Activated CD4-positive, CD25-positive, alpha-beta regulatory T cell treated with anti-CD3 and anti-CD28 coated beads, Interleukin-2, amount 50 U/mL, for 72 hours (primary cell): ENCODE measurements at regions not wholly inside any gene's neighbourhood (a gene's known extent, or its start where the extent isn't known, plus 50 kb on each side); places are given as distances from the start of the nearest gene placed in this dataset.
"Not testable (repeated sequence)": the region's sequence is repeated elsewhere in the genome, so short reads cannot be mapped to it uniquely, and the experiment has no call there.

Experiments used
- DNase-seq: peaks from one replicate; pipeline ENCODE4 v3.0.0; 2021

DNA sequence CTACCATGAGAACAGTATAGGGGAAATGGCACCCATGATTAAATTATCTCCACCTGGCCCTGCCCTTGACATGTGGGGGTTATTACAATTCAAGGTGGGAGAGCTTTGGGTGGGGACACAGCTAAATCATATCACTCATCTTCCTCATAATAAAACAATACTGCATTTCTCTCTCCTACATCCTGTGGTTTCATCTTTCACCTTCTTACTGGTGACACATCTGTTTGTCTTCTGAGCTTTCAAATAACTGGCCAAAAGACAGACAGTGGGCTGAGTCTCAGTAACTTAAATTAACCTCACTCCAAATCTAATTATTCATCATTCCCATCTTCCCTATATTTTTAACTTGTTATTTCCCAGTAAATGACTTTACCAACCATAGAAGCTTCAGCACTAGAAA lies 729.7 kb upstream of the USP15 start:
- no peak for DNase-seq

DNA sequence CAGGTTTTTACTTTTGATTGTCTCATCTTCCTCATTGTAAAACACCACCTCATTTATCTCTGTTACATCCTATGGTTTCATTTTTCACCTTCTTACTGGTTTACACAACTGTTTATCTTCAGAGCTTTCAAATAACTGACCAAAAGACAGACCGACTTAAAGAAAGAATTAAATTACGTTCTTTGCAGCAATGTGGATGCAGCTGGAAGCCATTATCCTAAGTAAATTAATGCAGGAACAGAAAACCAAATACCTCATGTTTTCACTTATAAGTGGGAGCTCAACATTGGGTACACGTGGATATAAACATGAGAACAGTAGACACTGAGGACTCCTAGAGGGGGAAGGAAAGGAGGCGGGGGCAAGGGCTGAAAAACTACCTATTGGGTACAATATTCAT lies 729.0 kb upstream of the USP15 start:
- DNase-seq = no peak

DNA sequence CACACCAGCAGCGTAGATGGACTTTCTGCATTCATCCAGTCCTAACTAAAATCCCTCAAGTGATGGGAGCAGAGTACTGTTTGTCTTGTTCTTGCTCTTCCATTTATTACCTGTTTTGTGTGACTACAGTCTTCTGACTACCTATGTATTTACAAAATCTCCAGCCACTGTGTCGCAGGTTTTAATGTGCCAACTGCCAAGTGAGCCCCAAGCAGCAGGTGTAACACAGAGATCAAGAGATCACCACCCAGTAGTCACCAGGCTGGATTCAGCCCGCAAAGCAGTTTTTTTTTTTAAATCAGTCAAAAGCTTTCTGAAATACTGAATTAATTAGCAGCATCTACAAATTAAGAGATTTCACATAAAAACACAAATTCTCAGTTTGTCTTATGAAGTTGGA lies 724.1 kb upstream of the USP15 start:
- DNase-seq = no peak

DNA sequence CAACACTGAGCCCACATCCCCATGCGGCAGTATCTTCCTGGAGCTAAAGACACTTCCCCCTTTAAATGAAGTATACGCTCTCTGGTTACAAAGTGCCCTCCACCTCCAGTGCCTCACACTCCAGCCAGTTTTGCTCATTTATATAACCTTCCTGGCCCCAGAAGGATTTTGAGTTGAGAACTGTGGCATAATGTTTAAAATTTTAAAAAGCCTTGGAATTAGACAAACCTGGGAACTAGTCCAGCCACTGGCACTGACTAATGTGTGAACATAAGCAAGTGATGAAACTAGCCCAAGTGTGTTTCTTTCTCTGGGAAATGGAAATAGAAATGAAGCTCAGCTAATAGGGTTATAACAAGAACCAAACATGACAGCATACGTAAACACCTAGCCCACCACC lies 723.7 kb upstream of the USP15 start:
- no peak for DNase-seq

DNA sequence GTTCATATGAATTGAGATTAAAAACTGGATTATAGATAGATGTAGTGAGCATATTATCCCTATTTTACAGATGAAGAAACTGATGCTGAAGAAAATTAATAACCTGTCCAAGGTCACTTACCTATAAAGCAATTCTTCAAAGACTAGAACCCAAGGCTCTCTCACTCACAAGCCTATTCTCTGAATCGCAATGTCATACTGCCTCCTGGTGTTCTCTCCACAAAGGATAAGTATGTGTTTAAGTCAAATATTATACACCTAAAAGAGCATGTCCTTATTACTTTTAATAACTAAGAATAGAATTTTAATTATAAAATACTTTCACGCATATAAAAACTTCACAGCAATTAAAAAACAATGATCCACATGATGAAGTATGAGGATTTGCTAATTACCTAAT lies 721.3 kb upstream of the USP15 start:
- DNase-seq = no peak

DNA sequence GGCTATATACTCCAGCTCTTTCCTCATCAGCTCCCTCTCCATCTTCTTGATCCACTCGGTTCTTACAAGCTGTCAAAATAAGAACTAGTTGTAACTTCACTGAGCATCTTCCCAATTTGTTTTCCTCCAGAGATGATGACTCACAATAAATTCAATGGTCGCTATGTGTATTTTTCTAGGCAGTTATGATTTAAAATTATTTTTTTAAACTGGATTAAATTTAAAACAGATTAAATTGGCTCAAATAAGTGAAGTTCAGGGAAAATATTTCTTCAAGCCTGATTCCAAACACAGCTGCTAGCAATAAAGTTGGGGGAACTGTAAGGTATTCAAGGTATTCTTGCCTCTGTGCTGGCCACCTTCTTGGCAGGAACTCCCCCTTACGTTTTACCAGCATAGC lies 717.7 kb upstream of the USP15 start:
- DNase-seq = no peak

DNA sequence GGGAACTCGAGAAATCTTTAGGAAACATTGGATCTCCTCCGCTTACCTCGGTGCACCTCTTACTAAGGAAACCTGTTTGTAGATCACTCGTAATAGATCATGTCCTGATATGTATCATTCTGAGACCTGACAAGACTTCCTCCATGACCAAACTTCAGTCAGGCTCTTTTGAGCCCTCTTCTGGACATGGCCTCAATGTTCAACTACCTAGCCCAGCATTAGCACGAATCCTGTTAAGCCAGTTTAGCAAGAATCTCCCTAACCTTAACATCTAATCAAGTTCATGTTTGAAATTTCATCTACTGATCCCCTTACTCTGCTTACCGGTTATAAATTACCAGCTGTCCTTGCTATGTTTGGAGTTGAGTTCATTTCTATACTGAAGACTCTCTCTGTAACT lies 713.9 kb upstream of the USP15 start:
- no peak for DNase-seq

DNA sequence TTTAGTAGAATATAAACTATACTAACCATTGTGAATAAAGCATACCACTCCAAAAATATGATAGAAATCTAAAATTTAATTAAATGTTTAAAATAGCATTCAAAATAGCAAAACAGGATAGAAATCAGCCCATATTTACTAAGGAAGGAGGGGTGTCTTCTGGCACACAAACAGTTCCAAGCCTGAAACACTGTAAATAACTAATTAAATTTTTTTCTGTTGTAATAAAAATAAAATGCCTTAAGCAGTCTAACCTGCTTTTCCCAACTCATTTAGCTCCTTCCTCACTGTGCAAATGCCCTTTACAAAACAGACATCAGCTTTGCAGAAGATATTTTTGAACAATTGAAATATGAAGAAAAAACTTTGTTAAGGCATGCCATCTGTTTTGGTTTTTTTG lies 707.1 kb upstream of the USP15 start:
- DNase-seq = no peak

DNA sequence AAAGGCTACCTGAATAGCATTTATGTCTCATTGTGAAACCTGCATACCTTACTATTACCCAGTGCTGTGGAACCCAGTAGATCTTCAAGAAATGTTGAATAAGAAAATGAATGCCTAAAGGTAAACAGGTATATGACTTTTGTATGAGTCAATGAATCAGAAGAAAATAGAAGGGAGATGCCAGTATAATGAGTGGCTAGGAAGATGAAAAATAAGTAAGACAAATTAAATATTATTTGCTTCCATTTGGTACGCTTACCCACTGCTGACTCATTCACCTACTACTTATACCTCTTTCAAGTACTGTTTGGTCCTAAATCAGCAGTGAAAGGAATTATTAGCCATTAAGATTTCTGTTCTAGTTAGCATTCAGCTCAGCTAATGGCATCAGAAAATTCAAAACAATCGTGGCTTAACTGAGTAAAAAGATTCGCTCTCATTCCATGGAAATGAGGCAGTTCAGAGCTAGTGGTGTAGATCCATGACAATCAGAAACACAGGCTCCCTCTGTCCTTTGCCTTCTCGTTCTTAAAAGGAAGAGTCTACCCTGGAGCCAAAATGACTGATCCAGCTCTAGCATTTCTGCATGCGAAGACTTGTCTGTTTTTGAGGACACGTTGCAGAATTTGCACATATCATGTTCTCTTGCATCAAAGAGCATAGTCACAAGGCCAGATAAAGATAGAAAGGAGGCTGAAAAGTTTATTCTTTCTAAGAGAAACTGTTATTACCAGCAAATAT lies 705.8 kb upstream of the USP15 start:
- no peak for DNase-seq

DNA sequence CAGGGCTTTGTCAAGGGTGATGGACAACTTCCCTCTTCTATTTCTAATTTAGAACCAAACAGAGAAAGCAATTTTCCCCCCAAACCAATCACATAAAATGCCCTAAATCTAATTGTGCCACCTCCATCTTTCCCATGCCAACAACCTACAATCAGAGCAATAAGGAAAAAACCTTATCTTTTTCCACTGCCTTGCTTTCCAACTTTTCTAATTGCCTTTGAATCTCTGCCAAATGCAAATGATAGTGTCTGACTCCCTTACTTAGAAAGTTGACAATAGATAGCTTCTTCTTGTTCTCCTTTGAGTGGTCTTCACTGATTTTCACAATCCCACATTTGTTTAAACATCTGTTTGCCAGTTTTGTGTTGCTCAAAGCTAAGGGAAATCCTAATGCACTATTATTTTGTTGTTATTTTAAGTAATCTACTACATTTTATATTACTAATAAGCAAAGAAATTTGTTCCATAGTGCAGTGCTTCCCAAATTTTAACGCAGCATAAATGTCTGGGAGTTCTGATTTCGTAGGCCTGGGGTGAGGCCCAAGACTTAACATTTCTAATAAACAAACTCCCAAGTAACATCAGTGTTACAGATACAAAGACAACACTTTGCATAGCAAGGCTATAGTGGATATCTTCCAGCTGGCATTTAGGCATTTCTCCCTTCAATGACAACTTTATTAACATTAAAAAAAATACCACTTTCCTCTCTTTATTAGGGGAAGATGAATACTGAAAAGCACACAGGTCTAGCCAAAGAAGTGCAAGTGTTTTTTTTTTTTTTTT lies 696.3 kb upstream of the USP15 start:
- DNase-seq = no peak

DNA sequence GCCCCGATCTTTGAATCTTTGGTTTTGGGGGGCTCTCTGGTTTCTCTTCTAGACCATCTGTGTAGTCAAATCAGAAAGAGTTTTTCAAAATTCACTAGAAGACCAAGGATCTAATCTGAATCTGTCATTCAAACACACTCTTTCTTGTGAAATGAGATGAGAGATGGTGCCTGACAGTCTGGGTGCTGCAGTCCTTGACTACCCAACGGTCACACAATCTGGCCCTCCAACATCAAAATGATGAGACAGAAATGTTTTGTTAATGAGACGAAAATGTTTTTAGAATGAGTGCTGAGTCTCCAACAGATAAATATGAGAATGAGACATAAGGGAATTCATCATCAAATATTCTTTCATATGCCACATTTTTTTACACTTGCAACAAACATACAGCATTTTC lies 695.7 kb upstream of the USP15 start:
- DNase-seq = no peak

DNA sequence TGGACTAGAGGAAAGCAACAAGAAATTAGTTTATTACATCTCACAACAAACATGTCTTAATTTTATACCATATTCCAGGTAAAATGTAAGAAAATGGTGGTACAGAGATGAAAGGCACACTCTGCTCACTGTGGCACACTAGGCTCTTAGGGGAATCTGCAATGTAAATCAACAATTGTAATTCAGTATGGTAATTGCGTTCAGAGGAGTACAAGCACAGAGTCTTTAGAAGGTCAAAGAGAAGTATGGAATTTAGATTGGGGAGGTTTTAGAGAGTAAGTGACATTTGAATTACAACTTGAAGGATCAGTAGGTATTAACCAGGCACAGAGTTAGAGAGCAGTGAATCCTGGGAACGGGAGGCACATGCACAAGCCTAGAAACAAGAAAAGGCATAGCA lies 694.0 kb upstream of the USP15 start:
- DNase-seq = no peak

DNA sequence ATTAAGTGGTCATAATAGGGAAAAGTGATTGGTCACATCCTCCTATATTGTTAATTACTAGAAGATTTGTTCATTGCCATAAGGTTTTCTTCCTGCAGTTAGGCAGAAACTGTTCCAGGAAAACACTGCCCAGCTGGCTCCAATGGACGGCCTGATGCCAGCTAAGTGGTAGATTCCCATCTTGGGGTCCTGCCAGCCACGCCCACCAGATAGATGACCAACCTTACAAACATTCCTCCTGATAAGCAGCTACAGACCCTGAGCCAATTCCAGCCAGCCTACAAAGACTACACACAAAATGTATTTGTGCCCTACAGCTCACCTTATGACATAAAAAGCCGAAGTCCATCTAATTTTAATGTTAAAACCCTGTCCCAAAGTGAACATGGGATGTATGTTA lies 685.9 kb upstream of the USP15 start:
- no peak for DNase-seq

DNA sequence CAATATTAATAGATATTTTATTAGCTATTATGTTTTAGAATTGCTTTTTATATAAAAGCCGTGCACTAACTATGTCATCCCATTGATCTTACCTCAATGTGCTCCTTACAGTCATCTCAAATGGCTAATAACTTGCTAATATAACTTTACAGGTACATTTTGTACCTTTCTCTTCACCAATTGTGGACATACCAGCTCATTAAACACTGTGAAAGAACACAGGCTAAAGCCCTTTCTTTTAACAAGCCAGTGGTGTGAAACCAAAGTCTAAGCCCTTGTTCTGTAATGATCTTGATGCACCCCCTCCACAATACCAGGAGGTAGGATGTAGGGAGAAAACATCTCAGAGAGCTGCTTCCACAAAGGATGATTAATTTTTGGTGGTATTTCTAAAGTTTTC lies 675.3 kb upstream of the USP15 start:
- DNase-seq = no peak

DNA sequence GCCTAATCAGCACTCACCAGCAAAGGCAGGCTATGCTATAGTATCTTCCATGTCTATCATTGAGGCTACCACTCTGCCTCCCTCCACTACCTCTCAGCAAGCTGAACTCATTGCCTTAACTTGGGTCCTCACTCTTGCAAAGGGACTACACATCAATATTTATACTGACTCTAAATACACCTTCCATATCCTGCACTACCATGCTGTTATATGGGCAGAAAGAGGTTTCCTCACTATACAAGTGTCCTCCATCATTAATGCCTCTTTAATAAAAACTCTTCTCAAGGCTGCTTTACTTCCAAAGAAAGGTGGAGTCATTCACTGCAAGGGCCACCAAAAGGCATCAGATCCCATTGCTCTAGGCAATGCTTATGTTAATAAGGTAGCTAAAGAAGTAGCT lies 669.3 kb upstream of the USP15 start:
- not testable (repeated sequence) for DNase-seq

DNA sequence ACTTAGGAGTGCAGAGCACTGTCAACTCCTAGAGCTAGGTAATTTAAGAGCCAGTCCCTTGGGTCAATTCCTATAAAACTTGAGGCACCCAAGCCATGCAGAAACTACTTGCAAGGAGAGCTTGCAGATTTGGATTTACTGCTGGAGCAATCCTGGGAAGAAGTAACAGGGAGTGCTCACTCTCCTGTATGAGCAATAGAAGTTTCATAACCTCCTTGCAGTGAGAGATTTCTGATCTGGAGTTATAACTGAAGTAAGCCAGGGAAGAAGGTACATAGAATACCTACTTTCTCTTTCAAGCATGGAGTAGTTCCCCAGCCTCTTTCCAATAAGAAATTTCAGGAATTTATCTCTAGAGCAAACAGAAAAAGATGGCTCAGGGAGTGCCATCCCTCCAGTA lies 650.1 kb upstream of the USP15 start:
- DNase-seq = no peak

DNA sequence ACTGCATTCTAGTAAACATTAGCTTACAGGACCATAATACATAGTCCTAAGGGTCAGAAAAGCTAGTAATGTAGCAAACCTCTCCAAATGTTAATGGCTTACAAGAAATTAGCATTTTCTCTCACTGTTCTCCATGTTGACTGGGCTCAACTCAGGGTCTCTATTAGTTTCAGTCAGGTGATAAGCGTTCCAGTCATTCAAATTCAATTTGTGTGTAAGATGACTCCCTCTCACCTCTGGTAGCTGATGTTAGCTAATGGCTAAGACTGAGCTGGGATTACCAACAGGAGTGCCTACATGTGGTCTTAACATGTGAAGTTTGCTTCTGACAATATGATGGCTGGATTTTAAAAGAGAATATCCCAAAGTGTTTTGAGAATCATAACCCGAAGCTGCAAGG lies 630.5 kb upstream of the USP15 start:
- no peak for DNase-seq

DNA sequence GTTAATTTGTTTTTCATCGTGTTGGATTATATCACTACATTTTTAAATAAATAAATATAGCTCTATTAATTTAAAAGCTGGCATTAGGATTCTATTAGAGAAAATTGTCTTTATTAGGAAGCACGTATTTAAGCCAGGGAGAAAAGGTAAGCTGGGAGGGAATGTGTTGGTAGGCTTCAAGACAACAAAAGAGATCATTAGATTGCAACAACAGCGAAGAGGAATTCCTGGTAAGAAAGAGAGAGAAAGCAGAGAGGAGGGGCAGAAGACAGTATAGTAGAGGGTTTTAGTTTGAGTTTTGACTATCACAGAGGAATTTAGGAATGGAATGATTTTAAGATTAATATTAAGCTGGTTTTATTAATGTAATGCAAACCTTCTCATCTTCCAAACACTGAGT lies 613.6 kb upstream of the USP15 start:
- no peak for DNase-seq

DNA sequence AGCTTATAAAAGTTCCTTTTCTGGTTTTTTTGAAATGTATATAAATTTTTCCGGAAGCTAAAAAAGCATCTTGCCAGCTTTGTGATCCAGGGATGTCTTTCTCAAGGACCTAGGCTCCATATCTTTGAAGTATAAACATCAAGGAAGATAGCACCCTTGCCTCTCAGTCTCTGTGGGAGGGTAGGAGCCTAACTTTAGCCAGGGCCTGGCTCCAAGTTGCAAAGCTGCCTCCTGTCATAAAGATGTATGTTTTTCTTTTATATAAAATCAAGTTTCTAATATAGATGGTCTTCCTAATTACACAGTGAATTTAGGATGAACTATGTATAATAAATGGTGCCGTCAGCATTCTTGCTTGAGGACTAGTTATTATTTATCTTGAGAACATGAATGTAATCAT lies 612.6 kb upstream of the USP15 start:
- DNase-seq = no peak

DNA sequence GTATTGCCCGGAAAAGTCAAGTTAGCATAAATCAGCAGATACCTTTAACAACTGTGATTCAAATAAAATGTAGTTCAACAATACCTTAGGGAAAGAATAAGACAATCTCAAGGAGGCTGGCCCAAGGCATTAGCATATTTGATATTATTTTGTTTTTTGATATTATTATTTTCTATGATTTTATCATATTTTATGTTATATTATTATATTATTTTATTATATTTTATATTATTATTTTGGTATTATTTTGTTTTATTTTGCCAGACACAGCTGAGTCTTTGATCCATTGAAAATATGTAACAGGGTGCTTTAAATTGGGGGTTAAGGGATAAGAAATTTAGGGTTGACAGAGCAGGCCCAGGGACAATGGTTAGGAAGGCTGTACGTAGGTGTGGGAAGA lies 607.9 kb upstream of the USP15 start:
- no peak for DNase-seq

DNA sequence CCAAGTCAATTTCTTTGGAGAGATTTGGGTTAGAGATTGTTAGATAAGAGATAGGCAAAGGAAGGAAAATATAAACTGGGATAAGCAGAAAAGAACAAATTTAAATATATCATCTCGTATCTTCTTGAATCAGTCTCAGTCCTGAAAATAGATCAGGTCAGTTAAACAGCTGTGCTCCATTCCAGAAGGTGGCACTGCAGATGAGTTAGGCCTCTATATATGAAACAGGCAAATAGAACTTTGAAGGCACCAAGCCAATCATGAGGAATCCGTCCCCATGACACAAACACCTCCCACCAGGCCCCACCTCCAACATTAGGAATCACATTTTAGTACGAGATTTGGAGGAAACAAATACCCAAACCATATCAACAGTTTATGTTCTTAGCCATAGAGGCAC lies 605.5 kb upstream of the USP15 start:
- DNase-seq = no peak

DNA sequence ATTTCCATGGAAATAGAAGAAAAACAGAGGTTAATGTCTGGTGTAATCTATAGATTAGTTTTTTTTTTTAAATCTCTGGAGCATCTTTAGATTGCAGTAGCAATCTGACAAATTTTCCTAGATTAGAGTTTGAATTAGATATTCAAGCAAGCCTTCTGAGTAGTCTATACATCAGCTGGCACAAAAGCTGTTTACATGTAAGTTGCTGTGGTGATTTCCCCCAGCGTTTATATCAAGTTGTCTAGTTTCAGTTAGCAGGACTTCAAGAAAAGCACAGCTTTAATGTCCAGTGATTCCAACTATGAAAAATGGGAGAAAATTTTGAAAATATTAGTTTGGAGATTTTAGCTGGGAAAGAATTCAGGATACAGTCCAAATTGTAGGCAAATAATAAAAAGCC lies 605.0 kb upstream of the USP15 start:
- DNase-seq = no peak

DNA sequence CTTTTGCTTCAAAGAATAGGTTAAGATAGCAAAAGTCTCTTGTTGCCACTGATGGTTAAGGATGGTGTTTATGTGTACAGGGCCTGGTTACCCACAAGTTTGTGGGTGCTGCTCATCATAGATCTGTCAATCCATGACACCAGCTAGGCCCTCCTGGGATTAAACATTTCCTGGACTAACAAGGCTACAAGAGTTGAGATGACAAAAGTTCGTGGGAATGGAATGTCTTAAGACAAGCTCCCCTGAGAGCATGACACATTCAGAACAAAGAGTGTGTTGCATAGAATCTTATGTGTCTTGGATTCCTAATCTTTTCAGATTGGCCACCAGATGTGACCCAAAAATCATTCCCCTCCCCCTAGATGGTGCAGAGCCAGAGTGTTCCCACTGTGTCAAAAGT lies 592.5 kb upstream of the USP15 start:
- DNase-seq = no peak

DNA sequence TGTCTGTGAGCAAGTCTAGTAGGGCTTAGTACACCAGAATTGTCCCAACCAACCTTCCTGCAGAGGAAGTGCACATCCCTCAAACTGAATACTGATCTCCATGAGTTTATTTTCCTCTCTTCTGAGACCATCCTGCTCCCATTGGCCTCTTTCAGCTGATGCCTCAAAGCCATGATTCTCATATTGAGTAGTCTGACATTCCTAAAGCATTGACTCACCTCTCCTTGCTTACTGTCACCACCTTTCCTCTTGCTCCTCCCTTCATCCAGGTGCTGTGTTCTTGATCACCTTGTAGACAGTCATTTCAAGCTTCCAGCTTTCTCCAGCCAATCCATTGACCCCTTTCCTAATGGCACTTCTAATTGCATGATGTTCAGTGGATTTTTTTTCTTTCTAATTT lies 583.7 kb upstream of the USP15 start:
- no peak for DNase-seq

DNA sequence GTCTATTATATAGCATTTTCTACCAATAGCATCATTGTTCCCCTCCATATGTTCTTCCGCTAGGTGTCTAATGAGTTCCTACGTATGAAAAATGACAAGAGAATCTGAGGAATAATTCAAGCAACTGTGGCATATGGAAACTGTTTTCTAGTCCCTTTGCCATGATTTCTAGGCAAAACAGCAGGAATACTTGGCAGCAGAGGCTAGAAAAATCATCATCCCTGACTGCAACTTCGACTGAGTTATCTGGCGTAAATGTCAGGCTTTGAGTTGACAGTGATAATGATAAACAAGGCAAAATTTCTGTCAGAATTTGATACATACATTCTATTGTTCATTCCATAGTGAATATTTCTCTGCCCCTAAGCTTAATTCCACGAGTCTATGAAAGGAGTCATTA lies 572.8 kb upstream of the USP15 start:
- DNase-seq = no peak
